ENCODE measurements at regions not wholly inside any gene's neighbourhood (a gene's known extent, or its start where the extent isn't known, plus 50 kb on each side); places are given as distances from the start of the nearest gene placed in this dataset.

GRCh38 chr20:40948465-40949267, 80.0 kb upstream of the TOP1 start (continued):
- no peak for TF ChIP-seq SAFB (IDR thresholded peaks at IDR 0.05; ENCODE audit: borderline replicate concordance, low read depth, low read length)
- peak in 1 of 2 experiments; percentile 98; a peak in 2 of 4 replicates for TF ChIP-seq TEAD1 (CRISPR knock-in tag; IDR thresholded peaks at IDR 0.05)
- TF ChIP-seq ZNF76 (CRISPR knock-in tag; IDR thresholded peaks at IDR 0.05; ENCODE audit: borderline replicate concordance) = peak; percentile 80; the same call in 1 of the 2 replicates
- TF ChIP-seq PRPF4 (IDR thresholded peaks at IDR 0.05; ENCODE audit: insufficient read depth, low read depth, low read length, poor library complexity, severe bottlenecking) = no peak
- TF ChIP-seq HOXB6 (CRISPR knock-in tag; IDR thresholded peaks at IDR 0.05; ENCODE audit: borderline replicate concordance) = peak; percentile 83; the same call in 1 of the 2 replicates
- no peak for TF ChIP-seq TOE1 (IDR thresholded peaks at IDR 0.05; ENCODE audit: borderline replicate concordance)
- no peak for TF ChIP-seq TOE1 (CRISPR knock-in tag; IDR thresholded peaks at IDR 0.05; ENCODE audit: borderline replicate concordance, low read depth)
- no peak for TF ChIP-seq SAFB2 (IDR thresholded peaks at IDR 0.05; ENCODE audit: borderline replicate concordance, low read depth, low read length, severe bottlenecking)
- peak; percentile 90; the same call in 1 of the 2 replicates for TF ChIP-seq GTF2E2 (tag; IDR thresholded peaks at IDR 0.05)
- no peak for TF ChIP-seq MAX (CRISPR knock-in tag; IDR thresholded peaks at IDR 0.05)
- TF ChIP-seq NR2C2 (CRISPR knock-in tag; IDR thresholded peaks at IDR 0.05) = no peak
- TF ChIP-seq NR2C2 (tag; IDR thresholded peaks at IDR 0.05) = peak; percentile 91
- TF ChIP-seq CXXC5 (CRISPR knock-in tag; IDR thresholded peaks at IDR 0.05) = peak; percentile 26; the same call in 1 of the 2 replicates
- TF ChIP-seq HMG20A (CRISPR knock-in tag; conservative IDR thresholded peaks at IDR 0.05) = no peak
- TF ChIP-seq SMC3 (conservative IDR thresholded peaks at IDR 0.05; ENCODE audit: insufficient read depth, low read depth, low read length) = no peak
- TF ChIP-seq, protein P1, sequence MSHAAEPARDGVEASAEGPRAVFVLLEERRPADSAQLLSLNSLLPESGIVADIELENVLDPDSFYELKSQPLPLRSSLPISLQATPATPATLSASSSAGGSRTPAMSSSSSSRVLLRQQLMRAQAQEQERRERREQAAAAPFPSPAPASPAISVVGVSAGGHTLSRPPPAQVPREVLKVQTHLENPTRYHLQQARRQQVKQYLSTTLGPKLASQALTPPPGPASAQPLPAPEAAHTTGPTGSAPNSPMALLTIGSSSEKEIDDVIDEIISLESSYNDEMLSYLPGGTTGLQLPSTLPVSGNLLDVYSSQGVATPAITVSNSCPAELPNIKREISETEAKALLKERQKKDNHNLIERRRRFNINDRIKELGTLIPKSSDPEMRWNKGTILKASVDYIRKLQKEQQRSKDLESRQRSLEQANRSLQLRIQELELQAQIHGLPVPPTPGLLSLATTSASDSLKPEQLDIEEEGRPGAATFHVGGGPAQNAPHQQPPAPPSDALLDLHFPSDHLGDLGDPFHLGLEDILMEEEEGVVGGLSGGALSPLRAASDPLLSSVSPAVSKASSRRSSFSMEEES (CRISPR knock-in tag; IDR thresholded peaks at IDR 0.05) = no peak
- peak; percentile 99 for TF ChIP-seq ZNF197 (CRISPR knock-in tag; IDR thresholded peaks at IDR 0.05; ENCODE audit: low read depth)
- no peak for TF ChIP-seq SREBF1 (IDR thresholded peaks at IDR 0.05; ENCODE audit: borderline replicate concordance, low read depth, low read length)
- TF ChIP-seq NFIC (IDR thresholded peaks at IDR 0.05) = no peak
- TF ChIP-seq ZC3H4 (CRISPR knock-in tag; IDR thresholded peaks at IDR 0.05; ENCODE audit: borderline replicate concordance) = no peak
- peak; percentile 88 for TF ChIP-seq STAT5A (IDR thresholded peaks at IDR 0.05; ENCODE audit: borderline replicate concordance, low read length)
- no peak for TF ChIP-seq ADNP (tag; IDR thresholded peaks at IDR 0.05)
- no peak for TF ChIP-seq ZC3H8 (IDR thresholded peaks at IDR 0.05)
- TF ChIP-seq ZNF436 (CRISPR knock-in tag; IDR thresholded peaks at IDR 0.05) = no peak
- no peak for TF ChIP-seq NONO (IDR thresholded peaks at IDR 0.05; ENCODE audit: low read depth in 2 of 2, low read length in 1 of 2)
- peak; percentile 91 for TF ChIP-seq GTF2A2 (tag; IDR thresholded peaks at IDR 0.05)
- TF ChIP-seq ZNF589 (CRISPR knock-in tag; IDR thresholded peaks at IDR 0.05; ENCODE audit: low read depth) = peak; percentile 100
- TF ChIP-seq PHF20 (IDR thresholded peaks at IDR 0.05; ENCODE audit: partially characterized antibody) = no peak
- TF ChIP-seq ZKSCAN1 (IDR thresholded peaks at IDR 0.05; ENCODE audit: low read depth, low read length) = no peak

Measured in K562 (cell line).